Heart left ventricle (tissue), 13 donors: ENCODE measurements at regions not wholly inside any gene's neighbourhood (a gene's known extent, or its start where the extent isn't known, plus 50 kb on each side); places are given as distances from the start of the nearest gene placed in this dataset.

Experiments
- POLR2A ChIP-seq, 2 donors: fragments of 450-650 bp; IDR thresholded peaks; one replicate each; pipeline ENCODE4 v1.6.1; 2017; ENCODE audit warnings: antibody characterized with exemption in 2 of 2, mild to moderate bottlenecking in 2 of 2, moderate library complexity in 2 of 2
- TF ChIP-seq, protein P1 (sequence below), 12 donors: fragments of 200-600 bp; sonication (generic) in 4 of 12; IDR thresholded peaks; one replicate each; pipeline versions ENCODE4 v1.5.0 to v1.8.0; 2018 to 2022; ENCODE audit warnings: antibody characterized with exemption in 12 of 12, mild to moderate bottlenecking in 5 of 12
- donor health status: ischemic (EF 13 %, LVEDD 7.1; RV severe dilation, severe dysfunction).
- donor health status: DM: no; HTN: yes; CAD: no.
- donor health status: DM: no; HTN: no; CAD: no.
- donor health status: ischemic (EF 25% LVEDD 6.9; RV normal size, moderate dysfunction).
- donor health status: ischemic (EF 25% LVEDD 5.7; RV mildly dilated, moderate dysfunction).
- donor health status: ischemic (EF 35%, LVEDD 5.7; RV mildly dilated, moderate dysfunction).
- donor health status: nonischemic (EF 11% LVEDD 7.7; RV severe dilation, severe dysfunction).
- donor health status: DM: yes; HTN: yes; CAD: no.
- donor health status: PGD.
- donor health status: ischemic (EF 29% LVEDD 5.4; RV normal size, mild dysfunction).
- donor health status: nonischemic (EF 23%, LVEDD 6.1; RV moderate dilation, normal function).

DNA sequence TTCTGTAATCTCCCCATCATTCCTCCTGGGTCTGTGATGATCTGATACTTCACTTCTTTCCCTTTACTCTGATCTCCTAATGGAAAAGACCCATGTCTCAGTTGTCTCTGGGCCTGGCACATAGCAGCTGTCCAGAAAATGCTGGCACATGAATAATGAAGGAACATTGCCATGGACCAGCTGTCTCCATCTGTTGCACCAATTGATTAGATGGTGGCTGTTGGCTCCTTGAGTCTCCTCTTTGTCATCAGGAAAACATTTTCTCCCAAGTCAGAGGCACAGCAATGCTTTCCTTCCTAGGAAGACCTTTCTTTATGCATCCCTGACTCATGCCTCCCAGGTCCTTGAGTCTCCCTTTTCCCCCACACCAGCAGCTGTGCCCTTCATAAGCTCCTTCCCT, 286.2 kb upstream of the CXCR4 start:
- TF ChIP-seq, protein P1, sequence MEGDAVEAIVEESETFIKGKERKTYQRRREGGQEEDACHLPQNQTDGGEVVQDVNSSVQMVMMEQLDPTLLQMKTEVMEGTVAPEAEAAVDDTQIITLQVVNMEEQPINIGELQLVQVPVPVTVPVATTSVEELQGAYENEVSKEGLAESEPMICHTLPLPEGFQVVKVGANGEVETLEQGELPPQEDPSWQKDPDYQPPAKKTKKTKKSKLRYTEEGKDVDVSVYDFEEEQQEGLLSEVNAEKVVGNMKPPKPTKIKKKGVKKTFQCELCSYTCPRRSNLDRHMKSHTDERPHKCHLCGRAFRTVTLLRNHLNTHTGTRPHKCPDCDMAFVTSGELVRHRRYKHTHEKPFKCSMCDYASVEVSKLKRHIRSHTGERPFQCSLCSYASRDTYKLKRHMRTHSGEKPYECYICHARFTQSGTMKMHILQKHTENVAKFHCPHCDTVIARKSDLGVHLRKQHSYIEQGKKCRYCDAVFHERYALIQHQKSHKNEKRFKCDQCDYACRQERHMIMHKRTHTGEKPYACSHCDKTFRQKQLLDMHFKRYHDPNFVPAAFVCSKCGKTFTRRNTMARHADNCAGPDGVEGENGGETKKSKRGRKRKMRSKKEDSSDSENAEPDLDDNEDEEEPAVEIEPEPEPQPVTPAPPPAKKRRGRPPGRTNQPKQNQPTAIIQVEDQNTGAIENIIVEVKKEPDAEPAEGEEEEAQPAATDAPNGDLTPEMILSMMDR (IDR thresholded peaks at IDR 0.05): no peak
- no peak for TF ChIP-seq POLR2A (IDR thresholded peaks at IDR 0.05)
